Activated CD4-positive, alpha-beta T cell treated with anti-CD3 and anti-CD28 coated beads, Interleukin-2, amount 10 ng/mL, durations not matched to agents 24 days and 14 days (primary cell): ENCODE measurements at regions not wholly inside any gene's neighbourhood (a gene's known extent, or its start where the extent isn't known, plus 50 kb on each side); places are given as distances from the start of the nearest gene placed in this dataset.

Source experiments
- DNase-seq: peaks from one replicate; pipeline ENCODE4 v3.0.0; 2022
- H3K27ac Mint-ChIP-seq: one replicate; pipeline ENCODE4 v1.8.0; 2022; ENCODE audit warnings: mild to moderate bottlenecking, mixed read lengths
- H3K27me3 Mint-ChIP-seq: one replicate; pipeline ENCODE4 v1.8.0; 2022; ENCODE audit warnings: mixed read lengths
- H3K36me3 Mint-ChIP-seq: one replicate; pipeline ENCODE4 v1.8.0; 2022; ENCODE audit warnings: low read depth, mild to moderate bottlenecking, mixed read lengths
- H3K4me1 Mint-ChIP-seq: one replicate; pipeline ENCODE4 v1.8.0; 2021; ENCODE audit warnings: mixed read lengths
- H3K4me3 Mint-ChIP-seq: one replicate; pipeline ENCODE4 v1.8.0; 2022; ENCODE audit warnings: mild to moderate bottlenecking, moderate library complexity, mixed read lengths
- H3K9me3 Mint-ChIP-seq: one replicate; pipeline ENCODE4 v1.8.0; 2021; ENCODE audit warnings: mixed read lengths
- intact Hi-C: fragments of 100-400 bp; cut with micrococcal nuclease; formaldehyde crosslinking; loops from one replicate; pipeline ENCODE4 v1.15.1; 2023

- Mint-ChIP-seq H3K36me3 (no peaks in the 10 kb centered on the region), H3K27me3 (no peaks in the 10 kb centered on the region), H3K9me3 (no peaks in the 10 kb centered on the region), H3K4me1 (no peaks in the 10 kb centered on the region), H3K27ac (no peak overlapping the region), H3K4me3 (no peak overlapping the region)
- DNase-seq = no peak
- intact Hi-C loops = no loop called here
Measured at GRCh38 chr13:71935166-71935840, 68.3 kb upstream of the DACH1 start.

- Mint-ChIP-seq H3K27ac (no peak overlapping the region), H3K4me3 (no peak overlapping the region), H3K36me3 (no peaks in the 10 kb centered on the region), H3K4me1 (no peaks in the 10 kb centered on the region), H3K27me3 (no peaks in the 10 kb centered on the region), H3K9me3 (no peaks in the 10 kb centered on the region)
- DNase-seq = no peak
- intact Hi-C loops = no loop called here
Measured at GRCh38 chr13:71924931-71925330, 57.9 kb upstream of the DACH1 start.

GRCh38 chr13:71922194-71922593, 55.2 kb upstream of the DACH1 start:
- H3K9me3 Mint-ChIP-seq = no peaks in the 10 kb centered on the region
- H3K36me3 Mint-ChIP-seq = no peaks in the 10 kb centered on the region
- no peak overlapping the region for H3K27ac Mint-ChIP-seq
- no peak overlapping the region for H3K4me3 Mint-ChIP-seq
- DNase-seq = no peak
- H3K27me3 Mint-ChIP-seq = no peaks in the 10 kb centered on the region
- H3K4me1 Mint-ChIP-seq = no peaks in the 10 kb centered on the region
- intact Hi-C loops = no loop called here
